GM20000 (cell line): ENCODE measurements at regions not wholly inside any gene's neighbourhood (a gene's known extent, or its start where the extent isn't known, plus 50 kb on each side); places are given as distances from the start of the nearest gene placed in this dataset.

Source experiments
- DNase-seq: peaks from one replicate; pipeline ENCODE4 v3.0.0; 2012; ENCODE audit warnings: low spot score
- TF ChIP-seq, protein P1 (sequence below): IDR thresholded peaks from 2 replicates; pipeline ENCODE4 v1.5.1; 2012; ENCODE audit warnings: mild to moderate bottlenecking, control low read depth; ENCODE audit errors: extremely low read depth, missing control alignments

DNA sequence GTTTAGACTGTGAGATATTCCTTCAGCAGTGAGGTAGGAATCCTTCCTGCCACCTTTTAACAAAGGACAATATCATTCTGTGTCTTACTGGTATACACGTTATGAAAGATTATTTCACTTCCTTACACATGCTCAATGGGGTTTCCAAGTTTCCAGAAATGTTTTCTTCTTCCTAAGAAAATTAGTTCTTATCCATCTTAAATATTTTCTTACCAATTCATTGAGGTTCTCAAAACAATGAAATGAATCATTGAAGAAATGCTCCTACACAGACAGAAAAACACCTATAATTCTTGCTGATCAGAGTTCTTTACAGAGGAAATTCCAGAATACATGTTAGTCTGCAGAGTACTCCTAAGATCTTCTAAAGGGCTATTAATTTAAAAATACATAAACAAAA lies 51.4 kb upstream of the SEC61G start:
- TF ChIP-seq, protein P1, sequence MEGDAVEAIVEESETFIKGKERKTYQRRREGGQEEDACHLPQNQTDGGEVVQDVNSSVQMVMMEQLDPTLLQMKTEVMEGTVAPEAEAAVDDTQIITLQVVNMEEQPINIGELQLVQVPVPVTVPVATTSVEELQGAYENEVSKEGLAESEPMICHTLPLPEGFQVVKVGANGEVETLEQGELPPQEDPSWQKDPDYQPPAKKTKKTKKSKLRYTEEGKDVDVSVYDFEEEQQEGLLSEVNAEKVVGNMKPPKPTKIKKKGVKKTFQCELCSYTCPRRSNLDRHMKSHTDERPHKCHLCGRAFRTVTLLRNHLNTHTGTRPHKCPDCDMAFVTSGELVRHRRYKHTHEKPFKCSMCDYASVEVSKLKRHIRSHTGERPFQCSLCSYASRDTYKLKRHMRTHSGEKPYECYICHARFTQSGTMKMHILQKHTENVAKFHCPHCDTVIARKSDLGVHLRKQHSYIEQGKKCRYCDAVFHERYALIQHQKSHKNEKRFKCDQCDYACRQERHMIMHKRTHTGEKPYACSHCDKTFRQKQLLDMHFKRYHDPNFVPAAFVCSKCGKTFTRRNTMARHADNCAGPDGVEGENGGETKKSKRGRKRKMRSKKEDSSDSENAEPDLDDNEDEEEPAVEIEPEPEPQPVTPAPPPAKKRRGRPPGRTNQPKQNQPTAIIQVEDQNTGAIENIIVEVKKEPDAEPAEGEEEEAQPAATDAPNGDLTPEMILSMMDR, result no peak
- DNase-seq, result no peak

DNA sequence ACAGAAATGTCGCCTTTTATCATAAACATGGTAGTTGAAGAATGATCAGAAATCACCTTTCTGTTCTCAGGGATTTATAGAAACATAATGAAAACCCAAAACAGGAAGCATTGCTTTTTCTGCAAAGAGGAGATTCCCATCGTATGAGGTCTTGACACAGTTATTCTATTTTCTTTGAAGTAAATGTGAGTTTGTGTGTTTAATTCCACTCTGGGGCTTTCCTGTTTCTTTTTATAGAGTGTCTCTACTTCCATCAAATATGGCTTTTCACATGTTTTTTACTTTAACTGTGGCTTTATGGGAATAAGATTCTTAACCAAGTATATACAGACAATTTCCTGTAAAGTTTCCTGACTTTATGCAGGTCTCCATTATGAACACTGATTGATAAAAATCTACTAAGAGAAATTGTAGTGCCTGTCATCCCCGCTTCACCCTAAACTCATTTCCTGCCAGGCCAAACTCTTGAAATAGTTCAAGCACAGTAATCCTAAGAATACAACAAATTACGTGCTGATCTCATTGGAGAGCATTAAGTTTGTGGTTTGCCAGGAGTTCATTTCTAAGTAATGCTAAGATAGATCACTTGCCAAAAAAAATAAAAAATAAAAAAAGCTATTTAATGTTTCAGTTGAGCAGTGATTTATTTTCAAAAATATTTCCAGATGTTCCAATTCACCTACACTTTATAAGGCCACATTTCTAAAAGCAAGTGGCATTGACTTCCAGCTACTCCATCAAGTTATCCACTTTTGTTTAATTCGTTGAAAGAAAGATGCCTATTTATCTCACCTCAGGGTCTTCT lies 52.2 kb upstream of the SEC61G start:
- no peak for DNase-seq
- TF ChIP-seq, protein P1, result no peak

DNA sequence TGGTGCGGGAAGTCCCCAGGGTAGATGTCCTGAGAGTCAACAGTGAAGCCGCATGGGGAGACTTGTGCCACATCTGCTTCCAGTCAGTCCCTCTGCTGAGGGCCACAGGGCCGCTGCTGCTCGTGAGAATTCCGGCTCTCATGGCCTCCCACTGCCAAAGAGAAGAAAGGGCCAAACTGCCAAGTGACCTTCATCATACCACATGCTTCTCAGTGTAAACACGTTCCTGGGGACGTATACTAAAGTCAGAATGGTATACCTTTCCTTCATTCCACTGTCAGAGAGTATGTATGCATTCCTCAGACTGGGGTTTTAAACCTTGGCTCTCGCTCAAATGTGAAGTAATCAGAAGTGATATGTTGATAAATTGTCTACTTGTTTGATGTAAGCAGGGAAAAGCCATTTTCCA lies 52.8 kb upstream of the SEC61G start:
- TF ChIP-seq, protein P1, result no peak
- DNase-seq, result no peak

DNA sequence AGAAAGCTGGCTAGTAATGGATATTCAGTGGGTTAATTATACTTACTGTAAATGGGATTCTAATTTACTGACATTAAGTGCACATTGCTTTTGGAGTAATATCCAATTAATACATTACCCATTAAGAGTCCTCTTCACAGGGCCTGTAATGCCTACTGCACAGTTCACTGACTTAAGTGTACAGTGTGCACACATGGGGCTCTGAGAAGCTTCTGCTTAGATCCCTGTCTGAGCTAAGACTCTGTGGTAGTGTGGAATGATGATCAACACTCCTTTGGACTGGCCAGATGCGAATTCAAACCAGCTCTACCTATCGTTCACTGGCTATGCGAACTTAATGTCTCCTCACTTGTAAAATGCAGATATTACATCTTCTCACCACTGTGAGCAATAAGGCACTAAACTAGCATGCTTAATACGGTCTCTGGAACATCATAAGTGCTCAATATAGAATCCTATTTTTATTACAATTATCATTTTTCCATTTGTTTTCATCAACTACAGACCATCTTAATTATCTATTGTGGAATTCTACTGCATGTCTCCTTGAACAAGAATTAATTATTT lies 53.8 kb upstream of the SEC61G start:
- DNase-seq, result no peak
- TF ChIP-seq, protein P1, result no peak

DNA sequence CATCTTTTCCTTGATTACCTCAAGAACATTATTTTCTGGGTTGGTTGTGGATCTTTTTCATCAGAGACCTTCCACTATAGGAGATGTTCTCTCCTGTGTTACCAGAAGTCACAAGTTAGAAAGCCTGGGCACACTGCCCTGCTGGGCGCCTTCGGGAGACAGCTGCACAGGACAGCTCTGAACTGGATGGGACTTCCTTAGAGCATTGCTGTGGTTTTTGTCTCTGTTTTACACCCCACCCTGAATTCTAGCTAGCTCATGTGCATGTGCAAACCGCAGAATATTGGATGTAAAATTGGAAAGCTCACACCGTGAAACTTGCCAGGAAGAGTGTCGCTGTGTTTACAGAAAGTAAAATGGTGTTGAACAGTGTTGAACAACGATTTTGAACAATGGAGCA lies 54.4 kb upstream of the SEC61G start:
- TF ChIP-seq, protein P1, result no peak
- no peak for DNase-seq

DNA sequence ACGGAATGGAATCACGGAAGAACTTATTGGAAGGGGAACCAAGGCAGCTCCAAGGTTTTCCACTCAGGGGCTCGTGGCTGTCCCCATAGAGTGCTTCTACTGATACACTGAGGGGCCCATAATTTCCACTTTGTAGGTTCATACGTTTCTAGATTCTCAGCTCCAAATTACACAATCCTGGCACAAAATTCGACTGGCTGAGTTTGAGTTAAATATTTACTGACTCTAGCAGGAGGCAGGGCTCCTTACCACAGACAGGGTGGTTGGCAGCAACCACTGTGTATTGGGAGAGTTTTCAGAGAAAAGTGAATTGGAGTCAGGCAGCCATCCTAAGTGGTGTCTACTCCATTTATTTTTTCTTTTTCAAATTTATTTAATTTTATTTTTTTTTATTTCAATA lies 55.4 kb upstream of the SEC61G start:
- TF ChIP-seq, protein P1, result no peak
- DNase-seq, result no peak

DNA sequence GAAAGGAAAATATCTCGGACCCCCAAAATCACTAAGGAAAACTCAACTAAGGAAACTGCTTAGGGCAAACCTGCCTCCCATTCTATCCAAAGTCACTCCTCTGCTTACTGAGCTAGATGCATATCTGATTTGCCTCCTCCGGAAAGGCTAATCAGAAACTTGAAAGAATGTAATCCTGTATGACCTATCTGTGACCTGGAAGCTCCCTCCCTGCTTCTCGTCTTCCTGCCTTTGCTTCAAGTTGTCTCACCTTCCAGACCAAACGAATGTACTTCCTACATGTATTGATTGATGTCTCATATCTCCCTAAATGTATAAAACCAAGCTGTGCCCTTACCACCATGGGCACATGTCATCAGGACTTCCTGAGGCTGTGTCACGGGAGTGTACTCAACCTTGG lies 58.1 kb upstream of the SEC61G start:
- TF ChIP-seq, protein P1, result no peak
- no peak for DNase-seq
